IMR-90 (cell line): ENCODE measurements at regions not wholly inside any gene's neighbourhood (a gene's known extent, or its start where the extent isn't known, plus 50 kb on each side); places are given as distances from the start of the nearest gene placed in this dataset.

Experiments
- ATAC-seq: fragments of 200-7000 bp; cut with Tn5 transposase; 2 replicates; pipeline ENCODE4 v1.9.1; 2020; ENCODE audit warnings: low read depth, mild to moderate bottlenecking, moderate library complexity
- BruUV-seq: library from RNA; stranded (reverse); fragments of 400-500 nt; replicated peaks from 2 replicates; lab custom pipeline; 2021; lab: Mats Ljungman, UMichigan
- CTCF ChIA-PET: fragments of 300-600 bp; formaldehyde crosslinking; extraction: SDS; loops from one replicate; lab custom pipeline; 2021; ENCODE audit warnings: antibody characterized with exemption; lab: Yijun Ruan, JAX
- POLR2A ChIA-PET: fragments of 300-600 bp; sonication (Branson Sonifier 250); formaldehyde crosslinking; loops from one replicate; lab custom pipeline; 2022; ENCODE audit warnings: antibody characterized with exemption; ENCODE audit not compliant: unreplicated experiment; lab: Charles Lee
- DNase-seq: peaks from one replicate; pipeline ENCODE4 v3.0.0; 2013
- H2AFZ ChIP-seq: replicated peaks from 2 replicates; pipeline ENCODE3; 2013; ENCODE audit warnings: low read length, mild to moderate bottlenecking; ENCODE audit not compliant: poor library complexity
- H2AK5ac ChIP-seq: 2 replicates; pipeline ENCODE4 v1.6.1; 2013; ENCODE audit warnings: low read depth, low read length, inconsistent platforms
- H2AK9ac ChIP-seq: replicated peaks from 2 replicates; pipeline ENCODE3; 2013; ENCODE audit warnings: mild to moderate bottlenecking, low read depth, low read length, moderate library complexity; ENCODE audit not compliant: poor library complexity
- H2BK120ac ChIP-seq: 2 replicates; pipeline ENCODE4 v1.6.1; 2013; ENCODE audit warnings: low read depth, low read length, inconsistent platforms
- H2BK15ac ChIP-seq: 3 replicates; pipeline ENCODE4 v1.6.1; 2013; ENCODE audit warnings: low read depth, low read length, inconsistent platforms
- H2BK20ac ChIP-seq: 2 replicates; pipeline ENCODE4 v1.6.1; 2013; ENCODE audit warnings: low read depth, mild to moderate bottlenecking, inconsistent platforms, low read length, moderate library complexity
- H2BK5ac ChIP-seq: 2 replicates; pipeline ENCODE4 v1.6.1; 2013; ENCODE audit warnings: mild to moderate bottlenecking, low read depth, low read length, inconsistent platforms; ENCODE audit not compliant: poor library complexity, severe bottlenecking
- H3K14ac ChIP-seq: replicated peaks from 2 replicates; pipeline ENCODE4 v1.6.1; 2013; ENCODE audit warnings: low read depth, low read length, inconsistent platforms
- H3K18ac ChIP-seq: 2 replicates; pipeline ENCODE4 v1.6.1; 2013; ENCODE audit warnings: low read depth, low read length, control low read depth
- H3K23ac ChIP-seq: 2 replicates; pipeline ENCODE4 v1.6.1; 2013; ENCODE audit warnings: low read depth, low read length, inconsistent platforms
- H3K27ac ChIP-seq: 2 replicates; pipeline ENCODE4 v1.5.1; 2013; ENCODE audit warnings: mild to moderate bottlenecking, control low read depth, low read length; ENCODE audit not compliant: insufficient read depth
- H3K27me3 ChIP-seq: 2 replicates; pipeline ENCODE4 v1.6.1; 2013; ENCODE audit warnings: low read length; ENCODE audit not compliant: control insufficient read depth, insufficient read depth
- H3K36me3 ChIP-seq: 2 replicates; pipeline ENCODE4 v1.6.1; 2013; ENCODE audit warnings: low read length, mixed read lengths; ENCODE audit not compliant: control insufficient read depth, insufficient read depth
- H3K4ac ChIP-seq: 2 replicates; pipeline ENCODE4 v1.6.1; 2013; ENCODE audit warnings: low read depth, low read length, inconsistent platforms
- H3K4me1 ChIP-seq: 2 replicates; pipeline ENCODE4 v1.6.1; 2013; ENCODE audit warnings: low read length, mixed read lengths; ENCODE audit not compliant: control insufficient read depth, insufficient read depth
- H3K4me2 ChIP-seq: 2 replicates; pipeline ENCODE4 v1.6.1; 2013; ENCODE audit warnings: low read depth, mild to moderate bottlenecking, control low read depth, low read length, moderate library complexity
- H3K4me3 ChIP-seq: 2 replicates; pipeline ENCODE4 v1.5.1; 2013; ENCODE audit warnings: low read depth, mild to moderate bottlenecking, control low read depth, low read length, moderate library complexity; ENCODE audit not compliant: insufficient read depth
- H3K56ac ChIP-seq: 2 replicates; pipeline ENCODE4 v1.6.1; 2013; ENCODE audit warnings: low read length, inconsistent platforms; ENCODE audit not compliant: insufficient read depth; ENCODE audit errors: extremely low read depth
- H3K79me1 ChIP-seq, 2 experiments: 2 replicates each; pipeline ENCODE4 v1.6.1; 2013; ENCODE audit warnings: low read length in 2 of 2, inconsistent platforms in 1 of 2, low read depth in 1 of 2
- H3K9ac ChIP-seq: 2 replicates; pipeline ENCODE4 v1.6.1; 2013; ENCODE audit warnings: low read depth, low read length, control low read depth
- H3K9me1 ChIP-seq: 2 replicates; pipeline ENCODE4 v1.6.1; 2013; ENCODE audit warnings: low read length, inconsistent platforms; ENCODE audit not compliant: insufficient read depth
- H3K9me3 ChIP-seq: 2 replicates; pipeline ENCODE4 v1.6.1; 2013; ENCODE audit warnings: low read length; ENCODE audit not compliant: control insufficient read depth, insufficient read depth
- H4K20me1 ChIP-seq: 2 replicates; pipeline ENCODE4 v1.6.1; 2013; ENCODE audit warnings: low read length, inconsistent platforms; ENCODE audit not compliant: insufficient read depth
- H4K5ac ChIP-seq: 2 replicates; pipeline ENCODE4 v1.6.1; 2013; ENCODE audit warnings: mild to moderate bottlenecking, low read depth, low read length, control low read depth
- H4K8ac ChIP-seq, 2 experiments: 2 replicates each; pipeline ENCODE4 v1.6.1; 2013; ENCODE audit warnings: low read depth in 2 of 2, low read length in 2 of 2, control low read depth in 1 of 2, inconsistent platforms in 1 of 2
- H4K91ac ChIP-seq: 2 replicates; pipeline ENCODE4 v1.6.1; 2013; ENCODE audit warnings: low read depth, low read length, inconsistent platforms; ENCODE audit not compliant: insufficient read depth
- BHLHE40 ChIP-seq: fragments of 150-350 bp; IDR thresholded peaks from 2 replicates; pipeline ENCODE4 v1.6.1; 2016; ENCODE audit warnings: mild to moderate bottlenecking, low read depth, low read length
- RFX5 ChIP-seq: IDR thresholded peaks from 2 replicates; pipeline ENCODE4 v1.8.0; 2012; ENCODE audit warnings: low read depth, mild to moderate bottlenecking, low read length, moderate library complexity
- SMC3 ChIP-seq: fragments of 150-350 bp; IDR thresholded peaks from 2 replicates; pipeline ENCODE4 v1.6.1; 2016; ENCODE audit warnings: low read depth, mild to moderate bottlenecking, antibody characterized with exemption, low read length, moderate library complexity
- WGBS, 2 experiments: methylation state at CpG; one replicate each; pipeline versions ENCODE4 v1.1.5 to v1.1.7; 2013; ENCODE audit warnings: missing lambda C conversion rate in 2 of 2; ENCODE audit not compliant: insufficient read length in 1 of 2; ENCODE audit errors: extremely low coverage in 2 of 2; 5-methylcytosine and 5-hydroxymethylcytosine counted together
- dilution Hi-C: fragments of 300-500 bp; cut with HindIII; formaldehyde crosslinking; loops from one replicate; pipeline ENCODE4 v1.14.3; 2018; ENCODE audit warnings: low sequenced_read_pairs; ENCODE audit not compliant: unreplicated experiment
- in situ Hi-C: fragments of 300-500 bp; cut with MboI; formaldehyde crosslinking; loops from 3 replicates; pipeline ENCODE4 v1.14.3; 2019; ENCODE audit warnings: low sequenced_read_pairs, inconsistent platforms, mixed read lengths
- intact Hi-C: fragments of 100-400 bp; cut with micrococcal nuclease; formaldehyde crosslinking; loops from 2 replicates; pipeline ENCODE4 v1.10.0; 2022

- Histone ChIP-seq H2BK15ac (no peak overlapping the region), H3K9me3 (peaks cover 52% of the 10 kb centered on the region), H3K4me2 (no peak overlapping the region), H3K18ac (no peak overlapping the region), H3K9ac (no peak overlapping the region), H3K4me1 (no peaks in the 10 kb centered on the region), H2AFZ (no peak overlapping the region), H4K8ac (no peak overlapping the region), H3K27ac (no peak overlapping the region), H3K56ac (no peak overlapping the region), H2AK9ac (no peak overlapping the region), H3K14ac (no peak overlapping the region), H2AK5ac (no peak overlapping the region), H3K79me1 (no peaks in the 10 kb centered on the region), H2BK120ac (no peak overlapping the region), H3K4me3 (no peak overlapping the region), H3K27me3 (no peaks in the 10 kb centered on the region), H4K5ac (no peak overlapping the region), H4K91ac (no peak overlapping the region), H3K36me3 (no peaks in the 10 kb centered on the region), H3K4ac (no peak overlapping the region), H3K9me1 (no peaks in the 10 kb centered on the region), H2BK5ac (no peak overlapping the region), H4K20me1 (no peaks in the 10 kb centered on the region), H2BK20ac (no peak overlapping the region), H3K23ac (no peak overlapping the region)
- ChIA-PET CTCF (no interaction called here), POLR2A (no interaction called here)
- WGBS, 2 experiments = 32% methylated on average over 6 of the region's 20 CpGs; no CpG with 5 or more reads in 1 of the 2 experiments
- BruUV-seq = no TSS peak
- intact Hi-C loops (no loop called here), in situ Hi-C loops (no loop called here), dilution Hi-C loops (no loop called here)
- DNase-seq (no peak), ATAC-seq (no peak)
- TF ChIP-seq RFX5 (no peak), SMC3 (no peak), BHLHE40 (no peak)
Observed at GRCh38 chr10:131396121-131397050, 84.9 kb upstream of the TCERG1L start.
